H9 (cell line): ENCODE measurements at regions not wholly inside any gene's neighbourhood (a gene's known extent, or its start where the extent isn't known, plus 50 kb on each side); places are given as distances from the start of the nearest gene placed in this dataset.
"Not testable (repeated sequence)": the region's sequence is repeated elsewhere in the genome, so short reads cannot be mapped to it uniquely, and the experiment has no call there.

Experiments used
- DNase-seq: peaks from one replicate; pipeline ENCODE4 v3.0.0-alpha.2; 2017
- H2AFZ ChIP-seq: one replicate; pipeline ENCODE4 v1.6.1; 2013; ENCODE audit warnings: mild to moderate bottlenecking, low read length, control low read depth, moderate library complexity
- H2AK5ac ChIP-seq: 2 replicates; pipeline ENCODE4 v1.6.1; 2013; ENCODE audit warnings: low read length, control low read depth, mixed read lengths; ENCODE audit not compliant: insufficient read length
- H2BK120ac ChIP-seq: one replicate; pipeline ENCODE4 v1.6.1; 2013; ENCODE audit warnings: low read depth, mild to moderate bottlenecking, low read length, control low read depth, inconsistent platforms; ENCODE audit not compliant: poor library complexity, severe bottlenecking
- H2BK12ac ChIP-seq: 2 replicates; pipeline ENCODE4 v1.6.1; 2013; ENCODE audit warnings: low read length, control low read depth, mixed read lengths, low read depth; ENCODE audit not compliant: insufficient read length
- H2BK15ac ChIP-seq: 2 replicates; pipeline ENCODE4 v1.6.1; 2013; ENCODE audit warnings: low read depth, low read length, control low read depth
- H2BK20ac ChIP-seq: one replicate; pipeline ENCODE4 v1.6.1; 2013; ENCODE audit warnings: low read depth, mild to moderate bottlenecking, low read length, control low read depth, inconsistent platforms; ENCODE audit not compliant: poor library complexity, severe bottlenecking
- H2BK5ac ChIP-seq: 2 replicates; pipeline ENCODE4 v1.6.1; 2013; ENCODE audit warnings: low read length, control low read depth, mixed read lengths; ENCODE audit not compliant: insufficient read length
- H3K14ac ChIP-seq: 2 replicates; pipeline ENCODE4 v1.6.1; 2013; ENCODE audit warnings: low read length, control low read depth; ENCODE audit not compliant: insufficient read depth
- H3K18ac ChIP-seq: 2 replicates; pipeline ENCODE4 v1.6.1; 2013; ENCODE audit warnings: low read depth, mild to moderate bottlenecking, mixed read lengths, low read length, control low read depth; ENCODE audit not compliant: insufficient read length
- H3K23ac ChIP-seq: 2 replicates; pipeline ENCODE4 v1.6.1; 2013; ENCODE audit warnings: low read length, control low read depth, mixed read lengths, low read depth; ENCODE audit not compliant: insufficient read length
- H3K23me2 ChIP-seq: 2 replicates; pipeline ENCODE4 v1.6.1; 2013; ENCODE audit warnings: low read depth, mild to moderate bottlenecking, mixed read lengths, low read length, control low read depth; ENCODE audit not compliant: insufficient read length, poor library complexity, severe bottlenecking
- H3K27ac ChIP-seq: 2 replicates; pipeline ENCODE4 v1.5.1; 2013; ENCODE audit warnings: low read length, control low read depth, mixed read lengths, low read depth; ENCODE audit not compliant: insufficient read length
- H3K27me3 ChIP-seq: 2 replicates; pipeline ENCODE4 v1.6.1; 2013; ENCODE audit warnings: low read length, control low read depth, inconsistent platforms; ENCODE audit not compliant: insufficient read depth
- H3K4ac ChIP-seq: 2 replicates; pipeline ENCODE4 v1.6.1; 2013; ENCODE audit warnings: low read depth, mild to moderate bottlenecking, control low read depth, inconsistent platforms, low read length, moderate library complexity
- H3K4me1 ChIP-seq: 2 replicates; pipeline ENCODE4 v1.6.1; 2013; ENCODE audit warnings: low read length, control low read depth, inconsistent platforms; ENCODE audit not compliant: insufficient read depth
- H3K4me2 ChIP-seq: 2 replicates; pipeline ENCODE4 v1.6.1; 2013; ENCODE audit warnings: low read length, control low read depth, mixed read lengths; ENCODE audit not compliant: insufficient read length, insufficient read depth
- H3K56ac ChIP-seq: 2 replicates; pipeline ENCODE4 v1.6.1; 2013; ENCODE audit warnings: low read depth, mild to moderate bottlenecking, mixed read lengths, low read length, control low read depth; ENCODE audit not compliant: insufficient read length
- H3K79me1 ChIP-seq: 2 replicates; pipeline ENCODE4 v1.6.1; 2013; ENCODE audit warnings: low read depth, mild to moderate bottlenecking, moderate library complexity, low read length, control low read depth, inconsistent platforms; ENCODE audit not compliant: insufficient read depth, poor library complexity, severe bottlenecking
- H3K79me2 ChIP-seq: 2 replicates; pipeline ENCODE4 v1.6.1; 2013; ENCODE audit warnings: low read length, control low read depth, inconsistent platforms; ENCODE audit not compliant: insufficient read depth
- H3K9ac ChIP-seq: 2 replicates; pipeline ENCODE4 v1.6.1; 2013; ENCODE audit warnings: low read length, control low read depth, mixed read lengths; ENCODE audit not compliant: insufficient read length; ENCODE audit errors: extremely low read depth
- H3K9me3 ChIP-seq: one replicate; pipeline ENCODE4 v1.6.1; 2013; ENCODE audit warnings: low read depth, low read length, inconsistent platforms; ENCODE audit not compliant: control insufficient read depth
- H3T11ph ChIP-seq: one replicate; pipeline ENCODE4 v1.6.1; 2013; ENCODE audit warnings: mild to moderate bottlenecking, low read length, control low read depth, inconsistent platforms
- H4K20me1 ChIP-seq: one replicate; pipeline ENCODE4 v1.6.1; 2013; ENCODE audit not compliant: control insufficient read depth, insufficient read length, insufficient read depth
- H4K5ac ChIP-seq: 2 replicates; pipeline ENCODE4 v1.6.1; 2013; ENCODE audit warnings: low read depth, mild to moderate bottlenecking, mixed read lengths, low read length, control low read depth; ENCODE audit not compliant: insufficient read length
- H4K8ac ChIP-seq: replicated peaks from 2 replicates; pipeline ENCODE4 v1.6.1; 2013; ENCODE audit warnings: low read length, control low read depth, mixed read lengths, low read depth; ENCODE audit not compliant: insufficient read length
- H4K91ac ChIP-seq: 2 replicates; pipeline ENCODE4 v1.6.1; 2013; ENCODE audit warnings: low read depth, mild to moderate bottlenecking, moderate library complexity, mixed read lengths, low read length, control low read depth; ENCODE audit not compliant: insufficient read length
- H3K27ac Mint-ChIP-seq, 3 experiments: 2 replicates in 2 of 3; 3 replicates in 1 of 3; pipeline ENCODE4 v1.8.0; 2020 to 2021; ENCODE audit warnings: mixed read lengths in 3 of 3, mild to moderate bottlenecking in 1 of 3, moderate library complexity in 1 of 3
- H3K27me3 Mint-ChIP-seq: 2 replicates; pipeline ENCODE4 v1.8.0; 2021; ENCODE audit warnings: low read depth, mild to moderate bottlenecking, moderate library complexity, mixed read lengths
- H3K36me3 Mint-ChIP-seq, 3 experiments: 2 replicates in 2 of 3; 3 replicates in 1 of 3; pipeline ENCODE4 v1.8.0; 2020 to 2021; ENCODE audit warnings: low read depth in 3 of 3, mixed read lengths in 3 of 3; ENCODE audit not compliant: insufficient read depth in 1 of 3
- H3K4me1 Mint-ChIP-seq, 2 experiments: 2 replicates each; pipeline ENCODE4 v1.8.0; 2020; ENCODE audit warnings: mixed read lengths in 2 of 2
- H3K4me3 Mint-ChIP-seq, 2 experiments: 2 replicates in 1 of 2; 3 replicates in 1 of 2; pipeline ENCODE4 v1.8.0; 2020 to 2021; ENCODE audit warnings: mild to moderate bottlenecking in 2 of 2, mixed read lengths in 2 of 2, moderate library complexity in 1 of 2
- H3K9me3 Mint-ChIP-seq, 2 experiments: 2 replicates in 1 of 2; 3 replicates in 1 of 2; pipeline ENCODE4 v1.8.0; 2020; ENCODE audit warnings: mild to moderate bottlenecking in 2 of 2, mixed read lengths in 2 of 2, moderate library complexity in 1 of 2
- CTCF ChIP-seq: fragments of 200-600 bp; sonication (generic); conservative IDR thresholded peaks from 3 replicates; pipeline ENCODE4 v1.8.0; 2021; ENCODE audit warnings: antibody characterized with exemption, mild to moderate bottlenecking
- WGBS: extraction: QIAGEN DNeasy Blood & Tissue Kit; methylation state at CpG from one replicate; pipeline ENCODE4 v1.1.7; 2013; ENCODE audit warnings: missing lambda C conversion rate, low lambda C conversion rate, mixed read lengths; ENCODE audit not compliant: insufficient read length; ENCODE audit errors: extremely low coverage; 5-methylcytosine and 5-hydroxymethylcytosine counted together

- Histone ChIP-seq H4K20me1 (no peaks in the 10 kb centered on the region), H3K4me2 (no peak overlapping the region), H3K4ac (no peak overlapping the region), H4K8ac (no peak overlapping the region), H2BK120ac (no peak overlapping the region), H3K56ac (no peak overlapping the region), H2BK15ac (no peak overlapping the region), H2BK20ac (no peak overlapping the region), H2AFZ (no peak overlapping the region), H3K14ac (no peak overlapping the region), H3K23me2 (no peaks in the 10 kb centered on the region), H3K27me3 (no peaks in the 10 kb centered on the region), H3T11ph (no peak overlapping the region), H3K27ac (no peak overlapping the region), H2BK12ac (no peak overlapping the region), H2AK5ac (no peak overlapping the region), H3K4me1 (no peaks in the 10 kb centered on the region), H4K91ac (no peak overlapping the region), H4K5ac (no peak overlapping the region), H3K9ac (no peak overlapping the region), H3K23ac (no peak overlapping the region), H2BK5ac (no peak overlapping the region), H3K79me2 (no peaks in the 10 kb centered on the region), H3K79me1 (no peaks in the 10 kb centered on the region), H3K9me3 (peaks cover 40% of the 10 kb centered on the region), H3K18ac (no peak overlapping the region)
- Mint-ChIP-seq H3K27ac (no peak overlapping the region), H3K27me3 (no peaks in the 10 kb centered on the region), H3K4me3 (no peak overlapping the region), H3K4me1 (no peaks in the 10 kb centered on the region), H3K36me3 (peaks cover 0 to 5% (median 4%) of the 10 kb centered on the region in 3 experiments; a peak in 5 of 7 replicates), H3K9me3 (peaks cover 71 to 76% of the 10 kb centered on the region in 2 experiments)
- WGBS: no CpG with 5 or more reads among the region's 5 CpGs
- no peak for DNase-seq
- TF ChIP-seq CTCF: no peak
Measured at GRCh38 chr17:27180322-27180721, 113.6 kb upstream of the WSB1 start.

- not testable (repeated sequence) for H4K91ac ChIP-seq, H3K9ac ChIP-seq, H3K27me3 ChIP-seq, H3K14ac ChIP-seq, H2AFZ ChIP-seq, H2BK12ac ChIP-seq, H3K27me3 Mint-ChIP-seq, H3K23me2 ChIP-seq, H3K79me1 ChIP-seq, H2BK15ac ChIP-seq, H2BK5ac ChIP-seq, H3K4me1 ChIP-seq, H2BK120ac ChIP-seq, H3K4me1 Mint-ChIP-seq, H3K27ac ChIP-seq, H3K23ac ChIP-seq, H2BK20ac ChIP-seq, H3K18ac ChIP-seq, H3K27ac Mint-ChIP-seq, H3K36me3 Mint-ChIP-seq, H4K8ac ChIP-seq, H4K5ac ChIP-seq, H3K4ac ChIP-seq, DNase-seq, H3K4me3 Mint-ChIP-seq, H2AK5ac ChIP-seq, H3T11ph ChIP-seq, H3K56ac ChIP-seq, H3K4me2 ChIP-seq, H3K79me2 ChIP-seq, H4K20me1 ChIP-seq
- peaks cover 70 to 74% of the 10 kb centered on the region in 2 experiments for H3K9me3 Mint-ChIP-seq
- H3K9me3 ChIP-seq: peaks cover 32% of the 10 kb centered on the region
- WGBS: no CpG with 5 or more reads among the region's 2 CpGs
Measured at GRCh38 chr17:27181379-27181925, 112.5 kb upstream of the WSB1 start.
